C4-2B (cell line): ENCODE measurements at regions not wholly inside any gene's neighbourhood (a gene's known extent, or its start where the extent isn't known, plus 50 kb on each side); places are given as distances from the start of the nearest gene placed in this dataset.
A peak's percentile ranks its signal among the peaks of the same experiment; 100 is the strongest.

Experiments used
- H3K27ac ChIP-seq: fragments of 450-650 bp; 2 replicates; pipeline ENCODE4 v1.5.1; 2017
- CTCF ChIP-seq: fragments of 450-650 bp; conservative IDR thresholded peaks from 2 replicates; pipeline ENCODE4 v1.5.1; 2017; ENCODE audit warnings: mild to moderate bottlenecking
- ZFX ChIP-seq: fragments of 450-650 bp; IDR thresholded peaks from 2 replicates; pipeline ENCODE4 v1.6.1; 2017

- TF ChIP-seq ZFX (no peak), CTCF (no peak)
- H3K27ac ChIP-seq: no peak overlapping the region
Measured at GRCh38 chr7:22676385-22676784, 50.6 kb upstream of the IL6 start.

GRCh38 chr7:22675917-22676343 is 51.1 kb upstream of the IL6 start:
- peak overlapping the region; percentile 57 for H3K27ac ChIP-seq
- no peak for TF ChIP-seq ZFX
- TF ChIP-seq CTCF: no peak

GRCh38 chr7:22675421-22675820 is 51.6 kb upstream of the IL6 start:
- peak overlapping the region; percentile 57 for H3K27ac ChIP-seq
- TF ChIP-seq ZFX (no peak), CTCF (no peak)

- H3K27ac ChIP-seq: peak overlapping the region; percentile 91; the same call in 1 of the 2 replicates
- TF ChIP-seq ZFX: no peak
- TF ChIP-seq CTCF: no peak
Measured at GRCh38 chr7:22672846-22673680, 53.9 kb upstream of the IL6 start.

GRCh38 chr7:22671177-22671879 is 55.7 kb upstream of the IL6 start:
- TF ChIP-seq CTCF: no peak
- TF ChIP-seq ZFX: no peak
- H3K27ac ChIP-seq: no peak overlapping the region

GRCh38 chr7:22670422-22670815 is 56.6 kb upstream of the IL6 start:
- no peak overlapping the region for H3K27ac ChIP-seq
- no peak for TF ChIP-seq CTCF
- TF ChIP-seq ZFX: no peak

- TF ChIP-seq CTCF (no peak), ZFX (no peak)
- no peak overlapping the region for H3K27ac ChIP-seq
Measured at GRCh38 chr7:22669692-22670421, 57.1 kb upstream of the IL6 start.
